GM23338 (cell line): ENCODE measurements at regions not wholly inside any gene's neighbourhood (a gene's known extent, or its start where the extent isn't known, plus 50 kb on each side); places are given as distances from the start of the nearest gene placed in this dataset.

Experiments used
- ATAC-seq: fragments of 200-7000 bp; cut with Tn5 transposase; 3 replicates; pipeline ENCODE4 v1.9.1; 2020
- DNase-seq: peaks from one replicate; pipeline ENCODE4 v3.0.0-alpha.2; 2015; ENCODE audit warnings: low spot score
- H2AFZ ChIP-seq: fragments of 200-600 bp; sonication (generic); 2 replicates; pipeline ENCODE4 v1.8.0; 2016; ENCODE audit warnings: antibody characterized with exemption, mild to moderate bottlenecking, moderate library complexity
- H3F3A ChIP-seq: fragments of 200-600 bp; sonication (generic); replicated peaks from 2 replicates; pipeline ENCODE4 v1.8.0; 2017; ENCODE audit warnings: antibody characterized with exemption, mixed run types, low read depth
- H3K27ac ChIP-seq: fragments of 200-600 bp; sonication (generic); 2 replicates; pipeline ENCODE4 v1.6.1; 2016; ENCODE audit warnings: low read depth
- H3K27me3 ChIP-seq: fragments of 200-600 bp; sonication (generic); 2 replicates; pipeline ENCODE4 v1.8.0; 2016; ENCODE audit warnings: mild to moderate bottlenecking, mixed run types, moderate library complexity; ENCODE audit not compliant: insufficient read depth
- H3K36me3 ChIP-seq: fragments of 200-600 bp; sonication (generic); 2 replicates; pipeline ENCODE4 v1.8.0; 2016; ENCODE audit warnings: mild to moderate bottlenecking; ENCODE audit not compliant: insufficient read depth
- H3K4me1 ChIP-seq: fragments of 200-600 bp; sonication (generic); 2 replicates; pipeline ENCODE4 v1.8.0; 2016; ENCODE audit warnings: mild to moderate bottlenecking, moderate library complexity; ENCODE audit not compliant: insufficient read depth
- H3K4me2 ChIP-seq: fragments of 200-600 bp; sonication (generic); 2 replicates; pipeline ENCODE4 v1.7.1; 2017; ENCODE audit warnings: mixed run types
- H3K4me3 ChIP-seq: fragments of 200-600 bp; sonication (generic); 2 replicates; pipeline ENCODE4 v1.6.1; 2016; ENCODE audit warnings: mixed run types
- H3K79me2 ChIP-seq: fragments of 200-600 bp; sonication (generic); replicated peaks from 2 replicates; pipeline ENCODE4 v1.8.0; 2017; ENCODE audit warnings: mild to moderate bottlenecking; ENCODE audit not compliant: insufficient read depth
- H3K9me2 ChIP-seq: fragments of 200-600 bp; sonication (generic); 2 replicates; pipeline ENCODE4 v1.8.0; 2017; ENCODE audit not compliant: insufficient read depth
- H4K20me1 ChIP-seq: fragments of 200-600 bp; sonication (generic); replicated peaks from 2 replicates; pipeline ENCODE4 v1.8.0; 2017; ENCODE audit warnings: mild to moderate bottlenecking; ENCODE audit not compliant: insufficient read depth
- H3K27ac Mint-ChIP-seq: 2 replicates; pipeline ENCODE4 v1.8.0; 2020; ENCODE audit warnings: inconsistent platforms, mild to moderate bottlenecking, moderate library complexity, mixed read lengths
- H3K27me3 Mint-ChIP-seq: 3 replicates; pipeline ENCODE4 v1.8.0; 2022; ENCODE audit warnings: low read depth, mild to moderate bottlenecking, moderate library complexity, mixed read lengths, inconsistent platforms; ENCODE audit not compliant: insufficient read depth, poor library complexity
- H3K36me3 Mint-ChIP-seq: 3 replicates; pipeline ENCODE4 v1.8.0; 2021; ENCODE audit warnings: low read depth, mild to moderate bottlenecking, inconsistent platforms, moderate library complexity, mixed read lengths
- H3K4me1 Mint-ChIP-seq: 3 replicates; pipeline ENCODE4 v1.8.0; 2020; ENCODE audit warnings: mild to moderate bottlenecking, inconsistent platforms, mixed read lengths
- H3K4me3 Mint-ChIP-seq: 3 replicates; pipeline ENCODE4 v1.8.0; 2021; ENCODE audit warnings: moderate library complexity, mild to moderate bottlenecking, inconsistent platforms, mixed read lengths
- H3K9me3 Mint-ChIP-seq: 3 replicates; pipeline ENCODE4 v1.8.0; 2020; ENCODE audit warnings: moderate library complexity, mild to moderate bottlenecking, inconsistent platforms, mixed read lengths
- CREB1 ChIP-seq: fragments of 250-450 bp; sonication (Bioruptor Pico); IDR thresholded peaks from 2 replicates; pipeline ENCODE4 v1.5.0; 2020; ENCODE audit warnings: low read depth, mild to moderate bottlenecking, moderate library complexity
- EZH2 ChIP-seq: fragments of 200-600 bp; sonication (generic); IDR thresholded peaks from one replicate; pipeline ENCODE4 v1.8.0; 2017; ENCODE audit warnings: antibody characterized with exemption, mild to moderate bottlenecking, low read depth; ENCODE audit not compliant: unreplicated experiment
- JUNB ChIP-seq: IDR thresholded peaks from one replicate; pipeline ENCODE4 v1.6.1; 2016; ENCODE audit warnings: antibody characterized with exemption; ENCODE audit not compliant: unreplicated experiment
- NANOG ChIP-seq: IDR thresholded peaks from 2 replicates; pipeline ENCODE4 v1.6.1; 2016; ENCODE audit warnings: antibody characterized with exemption, borderline replicate concordance
- POLR2AphosphoS5 ChIP-seq: IDR thresholded peaks from 2 replicates; pipeline ENCODE4 v1.6.1; 2016; ENCODE audit warnings: antibody characterized with exemption, low read depth
- REST ChIP-seq: IDR thresholded peaks from one replicate; pipeline ENCODE4 v1.6.1; 2018; ENCODE audit warnings: antibody characterized with exemption; ENCODE audit not compliant: unreplicated experiment
- STAT1 ChIP-seq: IDR thresholded peaks from one replicate; pipeline ENCODE4 v1.6.1; 2016; ENCODE audit warnings: antibody characterized with exemption; ENCODE audit not compliant: unreplicated experiment
- ZNF114 ChIP-seq: fragments of 250-450 bp; sonication (Bioruptor Pico); IDR thresholded peaks from 2 replicates; pipeline ENCODE4 v1.5.0; 2020; ENCODE audit warnings: mild to moderate bottlenecking, moderate library complexity
- ZNF331 ChIP-seq: fragments of 250-450 bp; sonication (Bioruptor Pico); IDR thresholded peaks from 2 replicates; pipeline ENCODE4 v1.5.0; 2020; ENCODE audit warnings: low read depth, mild to moderate bottlenecking, moderate library complexity
- TF ChIP-seq, protein P1 (sequence below), 2 experiments: fragments of 200-600 bp in 1 of 2; sonication (generic) in 1 of 2; conservative IDR thresholded peaks; 2 replicates each; pipeline versions ENCODE4 v1.5.1 to v1.6.1; 2016 to 2017; ENCODE audit warnings: antibody characterized with exemption in 2 of 2, low read depth in 2 of 2, mild to moderate bottlenecking in 2 of 2, moderate library complexity in 1 of 2
- TF ChIP-seq, protein P2 (sequence below): IDR thresholded peaks from 2 replicates; pipeline ENCODE4 v1.6.1; 2016; ENCODE audit warnings: antibody characterized with exemption

DNA sequence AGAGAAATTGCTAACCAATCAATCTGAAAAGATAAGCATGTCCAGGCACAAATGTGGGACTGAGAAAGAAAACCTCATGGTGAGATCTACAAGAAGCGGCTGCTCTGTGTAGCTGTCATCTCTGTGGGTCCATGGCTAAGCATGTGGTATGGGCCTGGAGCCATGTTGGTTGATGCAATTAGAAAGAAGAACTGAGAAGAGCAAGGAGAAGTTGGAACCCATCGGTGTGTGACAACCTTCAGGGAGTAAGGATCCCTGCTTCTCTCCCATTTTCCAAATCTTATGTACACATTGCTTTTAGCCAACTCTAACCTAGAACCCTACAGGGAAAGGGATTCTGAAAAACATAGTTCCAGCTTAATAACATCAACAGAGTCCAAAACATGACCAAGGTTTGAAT, 890.2 kb downstream of the FSTL5 start (continued):
- TF ChIP-seq REST (no peak), POLR2AphosphoS5 (no peak), STAT1 (no peak), CREB1 (CRISPR knock-in tag) (no peak)

- H3K4me2 ChIP-seq, result no peak overlapping the region
- no peak overlapping the region for H3K4me3 Mint-ChIP-seq
- no peaks in the 10 kb centered on the region for H3K9me2 ChIP-seq
- peaks cover 8% of the 10 kb centered on the region; the same call in 1 of the 2 replicates for H3K36me3 ChIP-seq
- H3K27me3 ChIP-seq, result no peaks in the 10 kb centered on the region
- H4K20me1 ChIP-seq, result no peaks in the 10 kb centered on the region
- no peak overlapping the region for H2AFZ ChIP-seq
- H3K79me2 ChIP-seq, result no peaks in the 10 kb centered on the region
- H3K27ac Mint-ChIP-seq, result no peak overlapping the region
- H3K4me1 Mint-ChIP-seq, result no peaks in the 10 kb centered on the region
- no peaks in the 10 kb centered on the region for H3F3A ChIP-seq
- no peaks in the 10 kb centered on the region for H3K27me3 Mint-ChIP-seq
- ATAC-seq (no peak), DNase-seq (no peak)
- H3K36me3 Mint-ChIP-seq, result peaks cover 20% of the 10 kb centered on the region
- H3K4me3 ChIP-seq, result no peak overlapping the region
- no peaks in the 10 kb centered on the region for H3K4me1 ChIP-seq
- peaks cover 25% of the 10 kb centered on the region for H3K9me3 Mint-ChIP-seq
- H3K27ac ChIP-seq, result no peak overlapping the region
- TF ChIP-seq, protein P1, sequence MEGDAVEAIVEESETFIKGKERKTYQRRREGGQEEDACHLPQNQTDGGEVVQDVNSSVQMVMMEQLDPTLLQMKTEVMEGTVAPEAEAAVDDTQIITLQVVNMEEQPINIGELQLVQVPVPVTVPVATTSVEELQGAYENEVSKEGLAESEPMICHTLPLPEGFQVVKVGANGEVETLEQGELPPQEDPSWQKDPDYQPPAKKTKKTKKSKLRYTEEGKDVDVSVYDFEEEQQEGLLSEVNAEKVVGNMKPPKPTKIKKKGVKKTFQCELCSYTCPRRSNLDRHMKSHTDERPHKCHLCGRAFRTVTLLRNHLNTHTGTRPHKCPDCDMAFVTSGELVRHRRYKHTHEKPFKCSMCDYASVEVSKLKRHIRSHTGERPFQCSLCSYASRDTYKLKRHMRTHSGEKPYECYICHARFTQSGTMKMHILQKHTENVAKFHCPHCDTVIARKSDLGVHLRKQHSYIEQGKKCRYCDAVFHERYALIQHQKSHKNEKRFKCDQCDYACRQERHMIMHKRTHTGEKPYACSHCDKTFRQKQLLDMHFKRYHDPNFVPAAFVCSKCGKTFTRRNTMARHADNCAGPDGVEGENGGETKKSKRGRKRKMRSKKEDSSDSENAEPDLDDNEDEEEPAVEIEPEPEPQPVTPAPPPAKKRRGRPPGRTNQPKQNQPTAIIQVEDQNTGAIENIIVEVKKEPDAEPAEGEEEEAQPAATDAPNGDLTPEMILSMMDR (conservative IDR thresholded peaks at IDR 0.05; ENCODE audit: low read depth in 2 of 2), result no peak
- TF ChIP-seq JUNB (no peak), STAT1 (no peak), REST (no peak), NANOG (no peak), ZNF114 (CRISPR knock-in tag) (no peak), ZNF331 (no peak), CREB1 (CRISPR knock-in tag) (no peak), EZH2 (no peak)
- TF ChIP-seq, protein P2, sequence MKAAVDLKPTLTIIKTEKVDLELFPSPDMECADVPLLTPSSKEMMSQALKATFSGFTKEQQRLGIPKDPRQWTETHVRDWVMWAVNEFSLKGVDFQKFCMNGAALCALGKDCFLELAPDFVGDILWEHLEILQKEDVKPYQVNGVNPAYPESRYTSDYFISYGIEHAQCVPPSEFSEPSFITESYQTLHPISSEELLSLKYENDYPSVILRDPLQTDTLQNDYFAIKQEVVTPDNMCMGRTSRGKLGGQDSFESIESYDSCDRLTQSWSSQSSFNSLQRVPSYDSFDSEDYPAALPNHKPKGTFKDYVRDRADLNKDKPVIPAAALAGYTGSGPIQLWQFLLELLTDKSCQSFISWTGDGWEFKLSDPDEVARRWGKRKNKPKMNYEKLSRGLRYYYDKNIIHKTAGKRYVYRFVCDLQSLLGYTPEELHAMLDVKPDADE, result no peak
These were observed 903.0 kb downstream of the FSTL5 start for GRCh38 chr4:161260819-161261218.
